Right atrium auricular region (tissue), 2 donors: ENCODE measurements at regions not wholly inside any gene's neighbourhood (a gene's known extent, or its start where the extent isn't known, plus 50 kb on each side); places are given as distances from the start of the nearest gene placed in this dataset.

Source experiments
- DNase-seq: peaks from one replicate; pipeline ENCODE4 v3.0.0-alpha.2; 2019; ENCODE audit warnings: low spot score
- H3K27ac ChIP-seq, 2 donors: fragments of 200-600 bp; sonication (generic); 1 replicate in 1 of 2; 2 replicates in 1 of 2; pipeline ENCODE4 v1.5.1; 2016 to 2019
- H3K27me3 ChIP-seq, 2 donors: fragments of 200-600 bp; sonication (generic); one replicate each; pipeline versions ENCODE4 v1.5.1 to v1.6.0; 2017 to 2019
- H3K36me3 ChIP-seq: fragments of 200-600 bp; sonication (generic); one replicate; pipeline ENCODE4 v1.5.1; 2016
- H3K4me1 ChIP-seq, 2 donors: fragments of 200-600 bp; sonication (generic); one replicate each; pipeline versions ENCODE4 v1.5.1 to v1.6.0; 2017 to 2019
- H3K4me3 ChIP-seq, 2 donors: fragments of 200-600 bp; sonication (generic); 1 replicate in 1 of 2; 2 replicates in 1 of 2; pipeline ENCODE4 v1.5.1; 2017 to 2019; ENCODE audit warnings: mild to moderate bottlenecking in 1 of 2, moderate library complexity in 1 of 2
- H3K9me3 ChIP-seq, 2 donors: fragments of 200-600 bp; sonication (generic); one replicate each; pipeline ENCODE4 v1.5.1; 2019
- CTCF ChIP-seq, 2 donors: fragments of 200-600 bp; sonication (generic); IDR thresholded peaks; one replicate each; pipeline ENCODE4 v1.5.1; 2019; ENCODE audit warnings: antibody characterized with exemption in 2 of 2

- Histone ChIP-seq H3K9me3 (peaks cover 0 to 9% of the 10 kb centered on the region in 2 donors), H3K4me1 (no peaks in the 10 kb centered on the region), H3K36me3 (no peaks in the 10 kb centered on the region), H3K27ac (no peak overlapping the region), H3K4me3 (no peak overlapping the region), H3K27me3 (no peaks in the 10 kb centered on the region)
- DNase-seq, result no peak
- no peak for TF ChIP-seq CTCF (IDR thresholded peaks at IDR 0.05)
Measured at GRCh38 chr5:114201332-114201731, 160.5 kb upstream of the KCNN2 start.

DNA sequence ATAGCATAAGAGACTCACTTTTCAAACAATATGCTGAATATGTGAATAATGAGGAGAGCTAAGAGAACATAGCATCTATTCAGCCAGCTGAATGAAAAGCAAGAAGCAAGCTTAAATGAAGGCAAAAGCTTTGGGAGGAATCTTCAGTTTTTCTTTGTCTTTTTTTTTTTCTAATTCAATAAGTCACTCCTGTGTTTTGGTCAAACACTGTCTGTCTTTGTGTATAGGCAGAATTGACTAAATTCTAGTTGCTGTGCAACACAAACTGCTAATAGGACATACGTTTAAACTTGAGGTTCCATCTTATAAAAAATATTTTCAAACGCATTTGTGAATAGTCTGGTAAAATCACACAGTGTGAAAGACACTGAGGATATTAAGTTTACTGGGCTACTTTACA is 156.9 kb upstream of the KCNN2 start:
- TF ChIP-seq CTCF (IDR thresholded peaks at IDR 0.05), result no peak
- Histone ChIP-seq H3K36me3 (no peaks in the 10 kb centered on the region), H3K27me3 (no peaks in the 10 kb centered on the region), H3K4me1 (no peaks in the 10 kb centered on the region), H3K9me3 (peaks cover 0 to 9% of the 10 kb centered on the region in 2 donors), H3K4me3 (no peak overlapping the region), H3K27ac (no peak overlapping the region)
- DNase-seq, result no peak

DNA sequence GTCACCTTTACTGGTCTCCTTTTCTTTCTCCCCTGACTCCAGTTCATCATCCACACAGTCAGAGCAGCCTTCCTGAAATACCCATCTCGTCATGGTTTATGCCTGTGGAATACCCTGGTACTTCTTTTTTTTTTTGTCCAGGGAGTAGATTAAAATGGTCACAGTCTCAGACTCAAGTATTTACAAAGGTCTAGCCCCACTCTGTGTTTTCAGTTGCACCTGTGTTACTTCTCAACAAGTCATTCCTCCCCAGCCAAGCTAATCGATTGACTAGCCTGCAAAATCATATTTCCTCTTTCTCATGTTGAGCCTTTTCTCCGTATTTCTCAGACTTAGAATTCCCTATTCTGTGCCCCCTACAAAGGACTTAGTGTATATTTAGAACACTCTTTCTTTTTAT is 155.2 kb upstream of the KCNN2 start:
- H3K27me3 ChIP-seq, result no peaks in the 10 kb centered on the region
- no peaks in the 10 kb centered on the region for H3K4me1 ChIP-seq
- TF ChIP-seq CTCF (IDR thresholded peaks at IDR 0.05), result no peak
- H3K4me3 ChIP-seq, result no peak overlapping the region
- no peaks in the 10 kb centered on the region for H3K36me3 ChIP-seq
- H3K9me3 ChIP-seq, result no peaks in the 10 kb centered on the region
- no peak for DNase-seq
- H3K27ac ChIP-seq, result no peak overlapping the region

- Histone ChIP-seq H3K27me3 (no peaks in the 10 kb centered on the region), H3K4me3 (no peak overlapping the region), H3K27ac (peak overlapping the region in 1 of 2 donors; percentile 78), H3K9me3 (no peaks in the 10 kb centered on the region), H3K4me1 (no peaks in the 10 kb centered on the region), H3K36me3 (no peaks in the 10 kb centered on the region)
- no peak for TF ChIP-seq CTCF (IDR thresholded peaks at IDR 0.05)
- no peak for DNase-seq
Measured at GRCh38 chr5:114207615-114208014, 154.3 kb upstream of the KCNN2 start.

GRCh38 chr5:114208120-114208519 is 153.8 kb upstream of the KCNN2 start:
- no peak for TF ChIP-seq CTCF (IDR thresholded peaks at IDR 0.05)
- no peak for DNase-seq
- Histone ChIP-seq H3K36me3 (no peaks in the 10 kb centered on the region), H3K27ac (peak overlapping the region in 1 of 2 donors; percentile 78), H3K27me3 (no peaks in the 10 kb centered on the region), H3K4me1 (no peaks in the 10 kb centered on the region), H3K4me3 (no peak overlapping the region), H3K9me3 (no peaks in the 10 kb centered on the region)

GRCh38 chr5:114208588-114208987 is 153.3 kb upstream of the KCNN2 start:
- DNase-seq, result no peak
- TF ChIP-seq CTCF (IDR thresholded peaks at IDR 0.05), result no peak
- H3K4me1 ChIP-seq, result no peaks in the 10 kb centered on the region
- no peaks in the 10 kb centered on the region for H3K9me3 ChIP-seq
- H3K27me3 ChIP-seq, result no peaks in the 10 kb centered on the region
- peak overlapping the region in 1 of 2 donors; percentile 78 for H3K27ac ChIP-seq
- no peak overlapping the region for H3K4me3 ChIP-seq
- H3K36me3 ChIP-seq, result no peaks in the 10 kb centered on the region
